HG03103 (cell line): ENCODE measurements at regions not wholly inside any gene's neighbourhood (a gene's known extent, or its start where the extent isn't known, plus 50 kb on each side); places are given as distances from the start of the nearest gene placed in this dataset.

Experiments used
- ATAC-seq: cut with Tn5 transposase; IDR thresholded peaks from one replicate; pipeline ENCODE4 v1.9.1; 2021; ENCODE audit warnings: low read depth; ENCODE audit not compliant: unreplicated experiment

DNA sequence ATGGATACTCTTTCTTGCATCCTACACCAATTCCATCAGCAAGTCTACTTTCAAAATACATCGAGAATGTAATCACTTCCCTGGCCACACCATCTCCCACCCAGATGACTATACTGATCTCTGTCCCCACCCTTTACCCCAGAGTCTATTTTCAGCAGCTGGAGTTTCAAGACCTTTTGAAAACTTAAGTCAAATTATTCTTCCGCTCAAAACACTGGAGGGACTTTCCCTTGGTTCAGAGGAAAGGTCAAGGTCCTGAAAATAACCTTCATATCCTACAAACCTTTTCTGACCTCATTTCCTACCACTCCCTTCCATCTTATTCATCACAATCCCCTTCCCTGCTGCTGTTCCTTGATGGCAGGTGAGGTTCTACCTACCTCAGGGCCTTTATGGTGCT is 58.8 kb upstream of the LYPD6 start:
- ATAC-seq: peak; percentile 96

DNA sequence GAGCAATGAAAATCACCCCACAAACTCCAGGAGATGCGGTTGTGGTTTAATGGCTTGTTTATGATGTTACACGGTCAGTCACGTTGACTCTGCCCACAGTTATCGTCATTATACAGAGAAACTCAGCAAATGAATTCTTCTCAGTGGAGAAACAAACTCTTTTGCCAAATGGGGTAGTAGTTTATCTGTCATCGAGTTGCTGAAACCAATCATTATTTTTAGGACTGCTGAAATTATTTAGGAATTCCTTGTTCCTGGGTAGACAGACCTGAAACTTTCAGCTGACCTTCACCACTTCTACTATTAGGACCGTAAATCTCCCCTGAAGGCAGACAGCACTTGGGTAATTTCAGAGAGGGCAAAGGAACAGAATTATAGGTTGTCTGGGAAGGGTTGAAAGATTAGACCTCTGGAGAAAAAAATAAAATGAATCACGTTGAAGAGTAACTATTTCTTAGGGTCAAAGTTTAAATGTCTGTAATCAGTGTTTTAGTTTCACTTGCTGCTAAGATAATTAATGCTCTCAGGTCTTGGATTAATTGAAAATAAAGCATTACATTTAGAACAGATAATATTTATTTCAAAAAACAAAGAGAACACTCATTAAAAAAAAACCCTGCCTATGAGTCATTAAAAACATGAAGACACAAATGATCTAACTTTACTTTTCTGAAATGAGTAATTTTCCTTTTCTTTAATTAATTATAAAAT is 52.1 kb upstream of the LYPD6 start:
- no peak for ATAC-seq

DNA sequence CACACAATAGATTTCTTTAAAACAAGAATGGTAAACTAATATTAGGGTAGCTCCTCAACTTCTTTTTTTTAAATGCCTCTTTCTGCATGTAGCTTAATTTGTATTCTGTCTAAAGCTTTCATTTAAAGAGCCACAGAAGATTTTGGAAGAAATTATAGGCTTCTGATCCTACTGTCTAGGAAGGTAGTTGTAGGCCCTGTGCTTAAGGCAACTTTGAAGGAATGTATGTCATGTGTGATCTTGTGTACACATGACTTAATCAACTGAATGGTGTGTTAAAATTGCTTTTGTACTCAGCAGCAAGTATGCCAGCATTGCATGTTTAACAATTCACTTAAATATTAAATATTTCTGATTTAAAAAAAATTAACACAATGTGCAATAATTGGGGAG is 51.5 kb upstream of the LYPD6 start:
- ATAC-seq: no peak
